ENCODE measurements at regions not wholly inside any gene's neighbourhood (a gene's known extent, or its start where the extent isn't known, plus 50 kb on each side); places are given as distances from the start of the nearest gene placed in this dataset.

GRCh38 chr1:29674627-29675326 is 438.5 kb downstream of the PTPRU start:
- Histone ChIP-seq H3K27ac (no peak overlapping the region), H3K4me3 (no peak overlapping the region), H3K9me3 (no peaks in the 10 kb centered on the region), H3K4me1 (peaks cover 0 to 10% (median 0%) of the 10 kb centered on the region in 9 donors), H3K36me3 (no peaks in the 10 kb centered on the region), H3K27me3 (peaks cover 0 to 5% (median 0%) of the 10 kb centered on the region in 7 donors)
- no peak for TF ChIP-seq CTCF (IDR thresholded peaks at IDR 0.05)
- WGBS, 2 donors = 93% methylated on average over 6 of the region's 6 CpGs
- DNase-seq (no peak), ATAC-seq (no peak)
- intact Hi-C loops (cut with DNase I) = no loop called here

- H3K36me3 ChIP-seq = no peaks in the 10 kb centered on the region
- intact Hi-C loops (cut with DNase I) = no loop called here
- ATAC-seq (no peak), DNase-seq (no peak)
- H3K4me1 ChIP-seq = peaks cover 0 to 10% (median 0%) of the 10 kb centered on the region in 9 donors
- 59 to 64% methylated on average over 6 of the region's 6 CpGs for WGBS, 2 donors
- peaks cover 0 to 7% (median 0%) of the 10 kb centered on the region in 7 donors for H3K27me3 ChIP-seq
- no peaks in the 10 kb centered on the region for H3K9me3 ChIP-seq
- TF ChIP-seq CTCF (IDR thresholded peaks at IDR 0.05) = no peak
- H3K4me3 ChIP-seq = no peak overlapping the region
- H3K27ac ChIP-seq = no peak overlapping the region
Measured at GRCh38 chr1:29673669-29674626, 437.6 kb downstream of the PTPRU start.

GRCh38 chr1:29673228-29673500 is 436.8 kb downstream of the PTPRU start:
- no peak overlapping the region for H3K4me3 ChIP-seq

More at GRCh38 chr1:29673228-29673500, 436.8 kb downstream of the PTPRU start:
- no peak for TF ChIP-seq CTCF (IDR thresholded peaks at IDR 0.05)
- Histone ChIP-seq H3K36me3 (no peaks in the 10 kb centered on the region), H3K27ac (no peak overlapping the region), H3K4me1 (peaks cover 0 to 10% (median 0%) of the 10 kb centered on the region in 9 donors), H3K27me3 (peaks cover 0 to 11% (median 0%) of the 10 kb centered on the region in 7 donors), H3K9me3 (no peaks in the 10 kb centered on the region)
- intact Hi-C loops (cut with DNase I) = no loop called here
- DNase-seq (peak in 1 of 2 donors; percentile 0), ATAC-seq (no peak)

All from heart right ventricle (tissue), 16 donors.